ENCODE measurements at regions not wholly inside any gene's neighbourhood (a gene's known extent, or its start where the extent isn't known, plus 50 kb on each side); places are given as distances from the start of the nearest gene placed in this dataset.

DNA sequence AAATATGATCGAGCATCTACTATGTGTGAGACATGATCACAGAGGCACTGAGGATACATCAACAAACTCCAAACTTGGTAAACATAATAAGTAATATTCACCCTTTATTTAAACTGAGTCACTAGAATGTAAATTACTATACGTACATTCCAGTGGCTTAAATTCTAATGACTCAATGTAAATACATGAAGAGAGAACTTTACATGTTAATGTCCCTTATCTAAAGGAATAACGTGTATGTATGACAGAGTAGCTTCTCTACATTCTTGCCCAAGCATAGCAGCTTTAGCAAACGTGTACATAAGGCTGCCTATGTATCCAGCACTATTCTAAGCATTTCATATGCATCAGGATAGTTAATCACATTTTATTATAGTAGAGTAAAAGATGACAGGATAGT, 111.8 kb upstream of the CYYR1 start:
- TF ChIP-seq EZH2 (IDR thresholded peaks at IDR 0.05; ENCODE audit: low read length) = no peak
- TF ChIP-seq, protein P1, sequence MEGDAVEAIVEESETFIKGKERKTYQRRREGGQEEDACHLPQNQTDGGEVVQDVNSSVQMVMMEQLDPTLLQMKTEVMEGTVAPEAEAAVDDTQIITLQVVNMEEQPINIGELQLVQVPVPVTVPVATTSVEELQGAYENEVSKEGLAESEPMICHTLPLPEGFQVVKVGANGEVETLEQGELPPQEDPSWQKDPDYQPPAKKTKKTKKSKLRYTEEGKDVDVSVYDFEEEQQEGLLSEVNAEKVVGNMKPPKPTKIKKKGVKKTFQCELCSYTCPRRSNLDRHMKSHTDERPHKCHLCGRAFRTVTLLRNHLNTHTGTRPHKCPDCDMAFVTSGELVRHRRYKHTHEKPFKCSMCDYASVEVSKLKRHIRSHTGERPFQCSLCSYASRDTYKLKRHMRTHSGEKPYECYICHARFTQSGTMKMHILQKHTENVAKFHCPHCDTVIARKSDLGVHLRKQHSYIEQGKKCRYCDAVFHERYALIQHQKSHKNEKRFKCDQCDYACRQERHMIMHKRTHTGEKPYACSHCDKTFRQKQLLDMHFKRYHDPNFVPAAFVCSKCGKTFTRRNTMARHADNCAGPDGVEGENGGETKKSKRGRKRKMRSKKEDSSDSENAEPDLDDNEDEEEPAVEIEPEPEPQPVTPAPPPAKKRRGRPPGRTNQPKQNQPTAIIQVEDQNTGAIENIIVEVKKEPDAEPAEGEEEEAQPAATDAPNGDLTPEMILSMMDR (optimal IDR thresholded peaks at IDR 0.05 in 1 of 3, IDR thresholded peaks at IDR 0.05 in 1 of 3, conservative IDR thresholded peaks at IDR 0.05 in 1 of 3; ENCODE audit: extremely low read depth in 1 of 3, insufficient read depth in 2 of 3, low read length in 3 of 3) = no peak
- no peaks in the 10 kb centered on the region for H3K27me3 ChIP-seq (ENCODE audit: control insufficient read depth, extremely low read depth, insufficient read depth, low read length)
- no peaks in the 10 kb centered on the region for H4K20me1 ChIP-seq (ENCODE audit: control insufficient read depth, extremely low read depth, insufficient read depth, low read length)
- no peak overlapping the region for H3K4me3 ChIP-seq (ENCODE audit: control insufficient read depth in 2 of 3, extremely low read depth in 1 of 3, insufficient read depth in 2 of 3, low read depth in 1 of 3, low read length in 3 of 3)
- H3K36me3 ChIP-seq (ENCODE audit: control insufficient read depth in 2 of 2, extremely low read depth in 1 of 2, insufficient read depth in 2 of 2, low read length in 2 of 2) = no peaks in the 10 kb centered on the region
- no peak overlapping the region for H3K27ac ChIP-seq (ENCODE audit: control insufficient read depth, insufficient read depth, low read length)
- H3K9me3 ChIP-seq (ENCODE audit: control insufficient read depth, low read depth, low read length) = no peaks in the 10 kb centered on the region
- H3K79me2 ChIP-seq (ENCODE audit: control insufficient read depth, insufficient read depth, low read length) = no peaks in the 10 kb centered on the region
- H2AFZ ChIP-seq (ENCODE audit: control insufficient read depth, low read length) = no peak overlapping the region
- H3K9me1 ChIP-seq (ENCODE audit: control insufficient read depth, extremely low read depth, insufficient read depth, low read length) = no peaks in the 10 kb centered on the region
- FAIRE-seq (peak; percentile 49), DNase-seq (ENCODE audit: low read depth, low spot score) (no peak)
- no peak overlapping the region for H3K4me2 ChIP-seq (ENCODE audit: control insufficient read depth, extremely low read depth, insufficient read depth, low read depth, low read length)
- H3K4me1 ChIP-seq (ENCODE audit: control insufficient read depth, extremely low read depth, insufficient read depth, low read length) = no peaks in the 10 kb centered on the region
- dilution Hi-C loops (cut with MboI; ENCODE audit: extremely low pct_ligation_motif_present, low sequenced_read_pairs) = no loop called here
- H3K9ac ChIP-seq (ENCODE audit: control insufficient read depth, extremely low read depth, insufficient read depth, low read length) = no peak overlapping the region

DNA sequence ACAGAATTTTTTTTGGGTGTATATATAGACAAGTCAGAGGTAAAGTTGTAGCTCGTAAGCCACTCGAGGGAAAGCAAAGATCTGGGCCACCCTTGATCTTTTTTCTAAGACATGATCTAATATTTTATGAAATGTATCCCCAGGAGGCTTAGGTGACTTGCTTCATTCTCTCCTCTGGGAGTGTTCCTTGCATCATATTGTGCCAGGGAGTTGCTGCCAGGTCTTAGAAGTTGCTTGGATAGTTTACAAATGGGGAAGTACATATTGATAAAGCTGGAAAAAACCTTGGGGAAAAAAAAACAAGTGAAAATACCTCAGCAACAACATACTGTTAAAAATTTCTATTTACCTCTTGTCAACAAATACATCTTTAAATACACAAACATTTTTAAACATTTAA, 110.9 kb upstream of the CYYR1 start:
- FAIRE-seq (no peak), DNase-seq (ENCODE audit: low read depth, low spot score) (no peak)
- dilution Hi-C loops (cut with MboI; ENCODE audit: extremely low pct_ligation_motif_present, low sequenced_read_pairs) = no loop called here
- Histone ChIP-seq H3K4me3 (ENCODE audit: control insufficient read depth in 2 of 3, extremely low read depth in 1 of 3, insufficient read depth in 2 of 3, low read depth in 1 of 3, low read length in 3 of 3) (no peak overlapping the region), H4K20me1 (ENCODE audit: control insufficient read depth, extremely low read depth, insufficient read depth, low read length) (no peaks in the 10 kb centered on the region), H3K36me3 (ENCODE audit: control insufficient read depth in 2 of 2, extremely low read depth in 1 of 2, insufficient read depth in 2 of 2, low read length in 2 of 2) (no peaks in the 10 kb centered on the region), H3K79me2 (ENCODE audit: control insufficient read depth, insufficient read depth, low read length) (no peaks in the 10 kb centered on the region), H3K4me2 (ENCODE audit: control insufficient read depth, extremely low read depth, insufficient read depth, low read depth, low read length) (no peak overlapping the region), H3K9me1 (ENCODE audit: control insufficient read depth, extremely low read depth, insufficient read depth, low read length) (no peaks in the 10 kb centered on the region), H3K27me3 (ENCODE audit: control insufficient read depth, extremely low read depth, insufficient read depth, low read length) (no peaks in the 10 kb centered on the region), H3K9me3 (ENCODE audit: control insufficient read depth, low read depth, low read length) (no peaks in the 10 kb centered on the region), H2AFZ (ENCODE audit: control insufficient read depth, low read length) (no peak overlapping the region), H3K9ac (ENCODE audit: control insufficient read depth, extremely low read depth, insufficient read depth, low read length) (no peak overlapping the region), H3K4me1 (ENCODE audit: control insufficient read depth, extremely low read depth, insufficient read depth, low read length) (no peaks in the 10 kb centered on the region), H3K27ac (ENCODE audit: control insufficient read depth, insufficient read depth, low read length) (no peak overlapping the region)
- TF ChIP-seq, protein P1 (optimal IDR thresholded peaks at IDR 0.05 in 1 of 3, IDR thresholded peaks at IDR 0.05 in 1 of 3, conservative IDR thresholded peaks at IDR 0.05 in 1 of 3; ENCODE audit: extremely low read depth in 1 of 3, insufficient read depth in 2 of 3, low read length in 3 of 3) = no peak
- TF ChIP-seq EZH2 (IDR thresholded peaks at IDR 0.05; ENCODE audit: low read length) = no peak
